ENCODE measurements at regions not wholly inside any gene's neighbourhood (a gene's known extent, or its start where the extent isn't known, plus 50 kb on each side); places are given as distances from the start of the nearest gene placed in this dataset.

- Histone ChIP-seq H3K4me3 (ENCODE audit: low read depth, low read length) (no peak overlapping the region), H3K27me3 (no peaks in the 10 kb centered on the region), H3K36me3 (no peaks in the 10 kb centered on the region), H3K4me1 (no peaks in the 10 kb centered on the region), H3K9me3 (no peaks in the 10 kb centered on the region)
- DNase-seq: no peak
- no peak for TF ChIP-seq CTCF (IDR thresholded peaks at IDR 0.05; ENCODE audit: low read depth, low read length)
These were observed 654.4 kb upstream of the TENM3 start for GRCh38 chr4:181588733-181589302.

GRCh38 chr4:181592221-181592745 is 650.9 kb upstream of the TENM3 start:
- H3K4me3 ChIP-seq (ENCODE audit: low read depth, low read length): no peak overlapping the region
- no peaks in the 10 kb centered on the region for H3K36me3 ChIP-seq
- no peaks in the 10 kb centered on the region for H3K9me3 ChIP-seq
- H3K4me1 ChIP-seq: no peaks in the 10 kb centered on the region
- no peaks in the 10 kb centered on the region for H3K27me3 ChIP-seq
- DNase-seq: no peak
- TF ChIP-seq CTCF (IDR thresholded peaks at IDR 0.05; ENCODE audit: low read depth, low read length): no peak

DNA sequence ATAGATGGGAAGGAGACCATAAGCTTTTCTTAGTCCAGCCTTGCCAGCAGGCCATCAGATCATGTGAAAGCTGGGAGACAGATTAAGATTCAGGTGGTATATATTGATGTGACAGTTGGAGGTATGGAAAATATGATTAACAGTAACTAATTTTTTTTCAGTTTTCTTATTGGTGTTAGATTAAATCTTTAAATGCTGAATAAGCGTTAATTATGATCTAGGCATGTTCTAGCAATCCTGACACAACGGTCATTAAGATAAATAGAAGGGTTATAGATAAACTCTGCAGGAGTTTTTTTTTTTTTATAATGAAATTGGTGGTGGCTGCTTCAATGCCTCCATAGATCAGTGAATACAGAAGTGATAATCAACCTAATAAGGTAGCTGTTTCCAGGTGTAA is 649.5 kb upstream of the TENM3 start:
- no peaks in the 10 kb centered on the region for H3K4me1 ChIP-seq
- H3K4me3 ChIP-seq (ENCODE audit: low read depth, low read length): no peak overlapping the region
- H3K36me3 ChIP-seq: no peaks in the 10 kb centered on the region
- DNase-seq: no peak
- no peaks in the 10 kb centered on the region for H3K27me3 ChIP-seq
- TF ChIP-seq CTCF (IDR thresholded peaks at IDR 0.05; ENCODE audit: low read depth, low read length): no peak
- no peaks in the 10 kb centered on the region for H3K9me3 ChIP-seq

- Histone ChIP-seq H3K9me3 (no peaks in the 10 kb centered on the region), H3K4me1 (no peaks in the 10 kb centered on the region), H3K4me3 (ENCODE audit: low read depth, low read length) (no peak overlapping the region), H3K36me3 (no peaks in the 10 kb centered on the region), H3K27me3 (no peaks in the 10 kb centered on the region)
- no peak for TF ChIP-seq CTCF (IDR thresholded peaks at IDR 0.05; ENCODE audit: low read depth, low read length)
- no peak for DNase-seq
These were observed 649.0 kb upstream of the TENM3 start for GRCh38 chr4:181594188-181594587.

DNA sequence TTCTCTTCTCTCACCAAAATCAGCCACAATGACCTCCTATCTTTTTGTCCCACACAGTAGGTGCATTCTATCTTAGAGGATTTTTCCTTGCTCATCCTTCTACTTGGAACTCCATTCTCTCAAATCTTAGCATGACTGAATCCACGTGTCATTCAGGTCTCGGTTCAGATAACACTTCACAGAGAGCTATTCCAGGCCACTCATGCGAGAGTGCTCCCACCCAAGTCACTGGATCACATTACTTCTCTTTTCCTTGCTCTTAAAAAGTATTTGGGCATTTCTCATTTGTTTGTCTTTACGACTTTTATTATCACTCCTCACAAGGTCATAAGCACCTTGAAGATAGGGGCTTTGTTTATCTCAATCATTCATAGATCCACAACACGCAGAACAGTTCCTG is 647.5 kb upstream of the TENM3 start:
- Histone ChIP-seq H3K9me3 (no peaks in the 10 kb centered on the region), H3K4me3 (ENCODE audit: low read depth, low read length) (no peak overlapping the region), H3K36me3 (no peaks in the 10 kb centered on the region), H3K4me1 (no peaks in the 10 kb centered on the region), H3K27me3 (no peaks in the 10 kb centered on the region)
- no peak for DNase-seq
- no peak for TF ChIP-seq CTCF (IDR thresholded peaks at IDR 0.05; ENCODE audit: low read depth, low read length)

- H3K27me3 ChIP-seq: no peaks in the 10 kb centered on the region
- TF ChIP-seq CTCF (IDR thresholded peaks at IDR 0.05; ENCODE audit: low read depth, low read length): no peak
- no peaks in the 10 kb centered on the region for H3K4me1 ChIP-seq
- H3K9me3 ChIP-seq: no peaks in the 10 kb centered on the region
- no peak overlapping the region for H3K4me3 ChIP-seq (ENCODE audit: low read depth, low read length)
- no peak for DNase-seq
- H3K36me3 ChIP-seq: no peaks in the 10 kb centered on the region
These were observed 645.4 kb upstream of the TENM3 start for GRCh38 chr4:181597766-181598165.
